ENCODE measurements at regions not wholly inside any gene's neighbourhood (a gene's known extent, or its start where the extent isn't known, plus 50 kb on each side); places are given as distances from the start of the nearest gene placed in this dataset.

GRCh38 chr1:81731989-81732388 is 68.7 kb upstream of the ADGRL2 start:
- ChIA-PET CTCF (ENCODE audit: partially characterized antibody) (interaction anchor here (1.2 kb wide), 1 partner anchor 50 kb away, joined by 7 read pairs; no protein-coding TSS in a partner anchor), POLR2A (ENCODE audit: partially characterized antibody) (no interaction called here)
- H2AFZ ChIP-seq (ENCODE audit: low read length) = no peak overlapping the region
- H2BK5ac ChIP-seq (ENCODE audit: low read depth, low read length) = no peak overlapping the region
- H3K9ac ChIP-seq (replicated peaks in 1 of 4; ENCODE audit: extremely low read depth in 1 of 4, low read depth in 3 of 4, low read length in 3 of 4) = no peak overlapping the region
- H2BK20ac ChIP-seq (ENCODE audit: low read length) = no peak overlapping the region
- H4K8ac ChIP-seq (ENCODE audit: extremely low read depth, insufficient read depth, low read length) = no peak overlapping the region
- no peak overlapping the region for H3K4me2 ChIP-seq (ENCODE audit: insufficient read depth in 1 of 2, low read depth in 2 of 2, low read length in 2 of 2)
- no peak overlapping the region for H2BK120ac ChIP-seq (replicated peaks; ENCODE audit: low read depth, low read length)
- H3K23me2 ChIP-seq (ENCODE audit: low read depth, low read length) = no peaks in the 10 kb centered on the region
- H2BK15ac ChIP-seq (ENCODE audit: low read length) = no peak overlapping the region
- DNase-seq (ENCODE audit: low read depth in 1 of 2, low spot score in 2 of 2) (no peak), FAIRE-seq (no peak)
- no peak overlapping the region for H3K23ac ChIP-seq (ENCODE audit: insufficient read length)
- no peaks in the 10 kb centered on the region for H3K79me1 ChIP-seq (ENCODE audit: low read depth, low read length)
- H3K36me3 ChIP-seq (ENCODE audit: control insufficient read depth in 2 of 4, insufficient read depth in 4 of 4, low read length in 3 of 4) = no peaks in the 10 kb centered on the region
- no peak overlapping the region for H3K14ac ChIP-seq (ENCODE audit: insufficient read length)
- no peak overlapping the region for H2AK5ac ChIP-seq (ENCODE audit: low read depth, low read length)
- H3K4me3 ChIP-seq (ENCODE audit: extremely low read depth in 1 of 4, insufficient read depth in 2 of 4, low read depth in 3 of 4, low read length in 4 of 4) = no peak overlapping the region
- H3K9me3 ChIP-seq (ENCODE audit: insufficient read depth in 2 of 2, low read depth in 1 of 2, low read length in 1 of 2) = no peaks in the 10 kb centered on the region
- H3K4me1 ChIP-seq (replicated peaks in 1 of 4; ENCODE audit: control insufficient read depth in 3 of 4, insufficient read depth in 4 of 4, low read length in 3 of 4) = peaks cover 0 to 5% (median 2%) of the 10 kb centered on the region in 4 experiments; a peak in 3 of 7 replicates
- no peak overlapping the region for H3K18ac ChIP-seq (ENCODE audit: extremely low read depth, low read length)
- H4K20me1 ChIP-seq (replicated peaks in 1 of 2; ENCODE audit: control insufficient read depth in 1 of 2, insufficient read depth in 2 of 2, low read length in 2 of 2) = no peaks in the 10 kb centered on the region
- no peak overlapping the region for H4K91ac ChIP-seq (replicated peaks; ENCODE audit: insufficient read length, low read length)
- no peak overlapping the region for H4K5ac ChIP-seq (ENCODE audit: insufficient read length, low read depth, low read length)
- TF ChIP-seq GABPA (IDR thresholded peaks at IDR 0.05; ENCODE audit: borderline replicate concordance, insufficient read depth, low read length) (no peak), POLR2A (IDR thresholded peaks at IDR 0.05; ENCODE audit: control extremely low read depth in 1 of 2, low read depth in 2 of 2, low read length in 2 of 2) (no peak), BRCA1 (IDR thresholded peaks at IDR 0.05; ENCODE audit: low read depth, low read length) (no peak), YY1 (IDR thresholded peaks at IDR 0.05; ENCODE audit: low read depth, low read length) (no peak), POU5F1 (IDR thresholded peaks at IDR 0.05; ENCODE audit: low read depth, low read length) (no peak), HDAC2 (IDR thresholded peaks at IDR 0.05; ENCODE audit: borderline replicate concordance in 1 of 2, low read depth in 2 of 2, low read length in 2 of 2) (no peak), KDM4A (IDR thresholded peaks at IDR 0.05; ENCODE audit: low read depth, low read length, severe bottlenecking) (no peak), EP300 (IDR thresholded peaks at IDR 0.05; ENCODE audit: borderline replicate concordance in 1 of 2, low read depth in 2 of 2, low read length in 2 of 2) (no peak), KDM1A (IDR thresholded peaks at IDR 0.05; ENCODE audit: borderline replicate concordance, low read length) (no peak), MAX (IDR thresholded peaks at IDR 0.05) (no peak), RBBP5 (IDR thresholded peaks at IDR 0.05; ENCODE audit: borderline replicate concordance, low read depth, low read length) (no peak), SIX5 (IDR thresholded peaks at IDR 0.05; ENCODE audit: low read depth, low read length) (no peak)
- H3K27ac ChIP-seq (ENCODE audit: low read depth, low read length) = no peak overlapping the region
- H3K79me2 ChIP-seq (ENCODE audit: control insufficient read depth in 1 of 2, insufficient read depth in 2 of 2, low read length in 2 of 2) = no peaks in the 10 kb centered on the region
- no peak overlapping the region for H3K56ac ChIP-seq (replicated peaks; ENCODE audit: insufficient read length, low read depth, low read length)
- no peak overlapping the region for H2BK12ac ChIP-seq (ENCODE audit: low read depth, low read length)
- no peak overlapping the region for H3K4ac ChIP-seq (replicated peaks; ENCODE audit: insufficient read length, low read depth, low read length)
- no peaks in the 10 kb centered on the region for H3K27me3 ChIP-seq (replicated peaks in 1 of 4; ENCODE audit: control insufficient read depth in 3 of 4, extremely low read depth in 1 of 4, insufficient read depth in 3 of 4, low read length in 3 of 4)

Measured in H1 (cell line).